ENCODE measurements at regions not wholly inside any gene's neighbourhood (a gene's known extent, or its start where the extent isn't known, plus 50 kb on each side); places are given as distances from the start of the nearest gene placed in this dataset.
"Not testable (repeated sequence)": the region's sequence is repeated elsewhere in the genome, so short reads cannot be mapped to it uniquely, and the experiment has no call there.

GRCh38 chr9:74078647-74079046 lies 418.5 kb upstream of the RORB start:
- Histone ChIP-seq H3K27ac (no peak overlapping the region), H3K9me3 (peaks cover 0 to 26% (median 3%) of the 10 kb centered on the region in 12 donors), H3K27me3 (no peaks in the 10 kb centered on the region), H3K4me3 (no peak overlapping the region), H3K36me3 (no peaks in the 10 kb centered on the region), H3K4me1 (no peaks in the 10 kb centered on the region)
- DNase-seq (no peak), ATAC-seq (no peak)
- TF ChIP-seq CTCF (IDR thresholded peaks at IDR 0.05): no peak
- TF ChIP-seq POLR2A (IDR thresholded peaks at IDR 0.05): no peak
- intact Hi-C loops (cut with DNase I): no loop called here

DNA sequence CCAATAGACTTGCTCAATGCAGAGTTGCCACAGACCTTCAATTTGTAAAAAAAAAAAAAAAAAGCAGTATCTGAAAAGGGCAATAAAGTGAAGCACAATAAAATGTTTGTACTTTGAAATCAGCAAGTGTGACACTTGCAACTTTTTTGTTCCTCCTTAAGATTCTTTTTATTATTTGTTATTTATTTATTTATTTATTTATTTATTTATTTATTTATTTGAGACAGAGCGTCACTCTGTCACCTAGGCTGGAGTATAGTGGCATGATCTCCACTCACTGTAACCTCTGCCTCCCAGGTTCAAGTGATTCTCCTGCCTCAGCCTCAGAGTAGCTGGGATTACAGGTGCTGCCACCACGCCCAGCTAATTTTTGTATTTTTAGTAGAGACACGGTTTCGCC lies 416.5 kb upstream of the RORB start:
- DNase-seq; H3K4me1 ChIP-seq; H3K4me3 ChIP-seq; ATAC-seq; intact Hi-C loops (cut with DNase I); H3K36me3 ChIP-seq; H3K27me3 ChIP-seq; H3K27ac ChIP-seq: not testable (repeated sequence)
- H3K9me3 ChIP-seq: peaks cover 0 to 27% (median 3%) of the 10 kb centered on the region in 12 donors
- WGBS, 4 donors: 83 to 90% (median 89%) methylated on average over 4 of the region's 4 CpGs

GRCh38 chr9:74083681-74084433 lies 413.3 kb upstream of the RORB start:
- 75 to 94% (median 90%) methylated on average over 2 of the region's 2 CpGs for WGBS, 4 donors

GRCh38 chr9:74085384-74086037 lies 411.6 kb upstream of the RORB start:
- H3K27me3 ChIP-seq; intact Hi-C loops (cut with DNase I); H3K9me3 ChIP-seq; H3K36me3 ChIP-seq; DNase-seq; H3K27ac ChIP-seq; H3K4me3 ChIP-seq; ATAC-seq; H3K4me1 ChIP-seq: not testable (repeated sequence)
- WGBS, 4 donors: 76 to 85% (median 80%) methylated on average over 8 of the region's 8 CpGs

More at GRCh38 chr9:74083681-74084433, 413.3 kb upstream of the RORB start:
- no peak overlapping the region for H3K4me3 ChIP-seq
- ATAC-seq: no peak
- intact Hi-C loops (cut with DNase I): no loop called here
- no peaks in the 10 kb centered on the region for H3K27me3 ChIP-seq
- H3K4me1 ChIP-seq: no peaks in the 10 kb centered on the region
- no peak for DNase-seq
- no peak overlapping the region for H3K27ac ChIP-seq
- peaks cover 0 to 22% (median 0%) of the 10 kb centered on the region in 12 donors for H3K9me3 ChIP-seq
- H3K36me3 ChIP-seq: no peaks in the 10 kb centered on the region
- TF ChIP-seq CTCF (IDR thresholded peaks at IDR 0.05) (no peak), POLR2A (IDR thresholded peaks at IDR 0.05) (no peak)

DNA sequence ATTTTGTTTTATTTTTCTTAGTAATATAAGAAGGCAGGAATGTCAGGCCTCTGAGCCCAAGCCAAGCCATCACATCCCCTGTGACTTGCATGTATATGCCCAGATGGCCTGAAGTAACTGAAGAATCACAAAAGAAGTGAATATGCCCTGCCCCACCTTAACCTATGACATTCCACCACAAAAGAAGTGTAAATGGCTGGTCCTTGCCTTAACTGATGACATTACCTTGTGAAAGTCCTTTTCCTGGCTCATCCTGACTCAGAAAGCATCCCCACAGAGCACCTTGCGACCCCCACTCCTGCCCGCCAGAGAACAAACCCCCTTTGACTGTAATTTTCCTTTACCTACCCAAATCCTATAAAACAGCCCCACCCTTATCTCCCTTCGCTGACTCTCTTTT lies 406.2 kb upstream of the RORB start:
- H3K4me3 ChIP-seq; H3K4me1 ChIP-seq; H3K27ac ChIP-seq; H3K36me3 ChIP-seq; H3K9me3 ChIP-seq; ATAC-seq; intact Hi-C loops (cut with DNase I); DNase-seq; H3K27me3 ChIP-seq: not testable (repeated sequence)
- 73 to 89% (median 80%) methylated on average over 3 of the region's 3 CpGs for WGBS, 4 donors

Measured in heart left ventricle (tissue), 16 donors.